A673 (cell line): ENCODE measurements at regions not wholly inside any gene's neighbourhood (a gene's known extent, or its start where the extent isn't known, plus 50 kb on each side); places are given as distances from the start of the nearest gene placed in this dataset.

Experiments
- EZH2 ChIP-seq: fragments of 200-600 bp; sonication (generic); IDR thresholded peaks from 2 replicates; pipeline ENCODE4 v1.6.1; 2017; ENCODE audit warnings: borderline replicate concordance, low read depth, mild to moderate bottlenecking, mixed read lengths, antibody characterized with exemption, low read length; ENCODE audit not compliant: poor library complexity, severe bottlenecking
- TF ChIP-seq, protein P1 (sequence below): fragments of 300-800, 200-600 bp; sonication (generic); conservative IDR thresholded peaks from 2 replicates; pipeline ENCODE4 v1.5.1; 2017; ENCODE audit warnings: low read depth, mild to moderate bottlenecking, antibody characterized with exemption, low read length, moderate library complexity, mixed read lengths

DNA sequence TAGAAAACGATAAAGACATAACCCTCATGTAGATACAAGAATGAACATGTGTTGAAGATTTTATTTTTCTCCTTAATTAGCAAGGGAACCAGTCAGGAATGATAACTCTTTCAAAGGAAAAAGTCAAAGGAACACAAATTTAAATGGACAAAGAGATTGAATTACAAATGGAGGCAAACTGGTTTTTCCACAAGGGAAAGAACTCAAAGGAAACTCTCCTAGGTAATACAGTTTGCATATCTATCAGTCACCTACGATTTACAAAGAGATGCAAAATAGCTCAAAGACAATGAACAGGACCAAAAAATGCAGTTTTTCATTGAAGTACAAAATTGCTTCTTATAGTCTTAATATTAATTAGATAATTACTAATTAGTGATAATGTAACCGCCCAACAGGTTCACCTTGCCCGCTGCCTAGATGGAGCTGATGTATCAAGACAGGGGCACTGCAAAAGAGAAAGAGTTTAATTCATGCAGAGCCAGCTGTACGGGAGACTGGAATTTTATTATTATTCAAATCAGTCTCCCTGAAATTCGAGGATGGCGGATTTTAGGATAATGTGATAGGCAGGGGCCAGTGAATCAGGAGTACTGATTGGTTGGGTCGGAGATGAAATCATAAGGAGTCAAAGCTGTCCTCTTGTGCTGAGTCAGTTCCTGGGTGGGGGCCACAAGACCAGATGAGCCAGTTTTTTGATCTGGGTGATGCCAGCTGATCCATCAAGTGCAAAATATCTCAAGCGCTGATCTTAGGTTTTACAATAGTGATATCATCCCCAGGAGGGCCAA lies 151.0 kb downstream of the TMEM17 start:
- no peak for TF ChIP-seq EZH2
- TF ChIP-seq, protein P1, sequence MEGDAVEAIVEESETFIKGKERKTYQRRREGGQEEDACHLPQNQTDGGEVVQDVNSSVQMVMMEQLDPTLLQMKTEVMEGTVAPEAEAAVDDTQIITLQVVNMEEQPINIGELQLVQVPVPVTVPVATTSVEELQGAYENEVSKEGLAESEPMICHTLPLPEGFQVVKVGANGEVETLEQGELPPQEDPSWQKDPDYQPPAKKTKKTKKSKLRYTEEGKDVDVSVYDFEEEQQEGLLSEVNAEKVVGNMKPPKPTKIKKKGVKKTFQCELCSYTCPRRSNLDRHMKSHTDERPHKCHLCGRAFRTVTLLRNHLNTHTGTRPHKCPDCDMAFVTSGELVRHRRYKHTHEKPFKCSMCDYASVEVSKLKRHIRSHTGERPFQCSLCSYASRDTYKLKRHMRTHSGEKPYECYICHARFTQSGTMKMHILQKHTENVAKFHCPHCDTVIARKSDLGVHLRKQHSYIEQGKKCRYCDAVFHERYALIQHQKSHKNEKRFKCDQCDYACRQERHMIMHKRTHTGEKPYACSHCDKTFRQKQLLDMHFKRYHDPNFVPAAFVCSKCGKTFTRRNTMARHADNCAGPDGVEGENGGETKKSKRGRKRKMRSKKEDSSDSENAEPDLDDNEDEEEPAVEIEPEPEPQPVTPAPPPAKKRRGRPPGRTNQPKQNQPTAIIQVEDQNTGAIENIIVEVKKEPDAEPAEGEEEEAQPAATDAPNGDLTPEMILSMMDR, result no peak
